HG03135 (cell line): ENCODE measurements at regions not wholly inside any gene's neighbourhood (a gene's known extent, or its start where the extent isn't known, plus 50 kb on each side); places are given as distances from the start of the nearest gene placed in this dataset.

ENCODE experiments used
- ATAC-seq: cut with Tn5 transposase; IDR thresholded peaks from one replicate; pipeline ENCODE4 v1.9.1; 2021; ENCODE audit warnings: mild to moderate bottlenecking, moderate library complexity; ENCODE audit not compliant: unreplicated experiment

- no peak for ATAC-seq
Observed at GRCh38 chr15:95869920-95870319, 460.6 kb upstream of the NR2F2 start.

GRCh38 chr15:95872366-95872771 is 458.1 kb upstream of the NR2F2 start:
- ATAC-seq = no peak

DNA sequence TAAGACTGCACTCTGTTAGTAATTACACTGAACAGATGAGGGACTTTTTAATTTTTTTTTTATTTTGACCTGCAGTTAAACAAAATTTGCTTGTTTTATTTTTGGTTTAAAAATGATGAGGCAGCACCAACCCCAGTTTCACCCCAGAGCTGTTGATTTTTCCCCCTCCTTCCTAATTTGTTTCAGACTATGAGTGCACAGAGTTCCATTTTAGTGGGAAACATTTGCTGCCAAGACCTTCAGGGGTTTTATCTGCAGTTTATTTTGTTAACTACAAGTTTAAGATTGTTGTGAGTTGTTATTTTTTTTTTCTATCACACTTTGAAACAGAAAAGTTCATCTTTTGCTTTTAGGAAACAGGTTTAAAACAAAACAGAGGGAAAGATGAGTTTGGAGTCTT is 455.9 kb upstream of the NR2F2 start:
- no peak for ATAC-seq

DNA sequence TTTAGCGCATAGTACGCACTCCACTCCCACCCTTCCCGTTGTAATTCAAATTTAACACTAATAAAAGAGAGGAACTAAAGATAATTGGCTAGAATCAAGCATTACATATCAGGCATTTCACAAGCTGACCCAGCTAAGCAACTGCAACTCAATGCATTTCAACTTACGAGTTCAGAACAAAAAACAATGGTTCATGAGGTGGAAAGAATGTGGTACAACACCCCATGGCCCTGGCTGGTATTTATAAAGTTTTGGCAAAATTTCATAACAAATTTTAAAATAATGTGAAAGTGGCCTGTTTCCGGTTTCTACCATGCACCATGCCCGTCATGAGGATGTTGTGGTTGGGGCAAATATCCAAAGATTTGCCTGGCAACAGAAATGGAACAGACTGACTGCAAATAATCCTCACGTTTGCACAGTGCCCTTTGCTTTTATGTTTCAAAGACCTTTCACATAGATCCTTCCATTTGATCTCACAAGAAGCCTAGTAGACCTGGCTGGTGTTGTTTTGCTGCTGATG is 455.3 kb upstream of the NR2F2 start:
- no peak for ATAC-seq

DNA sequence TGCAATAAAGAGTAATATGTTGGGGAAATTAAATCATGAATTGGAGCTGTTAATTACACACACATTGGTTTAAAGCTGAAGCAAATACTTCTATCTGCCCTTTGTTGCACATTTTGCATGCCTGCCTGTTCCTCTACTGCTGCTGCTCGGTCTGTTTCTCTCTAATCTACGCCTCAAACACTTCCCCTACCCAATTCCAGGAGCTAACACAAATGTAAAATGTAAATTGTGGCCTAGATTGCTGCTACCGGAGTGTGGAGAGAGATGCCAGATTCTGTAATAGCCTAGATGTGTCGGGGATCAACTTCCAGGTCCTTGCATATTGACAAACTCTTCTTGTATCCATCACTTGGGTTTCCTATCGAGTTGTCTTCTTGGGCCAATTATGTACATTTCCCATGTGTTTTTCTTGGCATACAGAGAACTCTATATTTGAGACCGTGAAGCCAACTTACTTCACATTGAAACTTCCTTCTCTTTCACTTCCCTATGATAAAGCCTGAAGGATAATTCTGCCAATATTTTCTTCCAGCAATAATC is 450.4 kb upstream of the NR2F2 start:
- no peak for ATAC-seq

- ATAC-seq = no peak
Observed at GRCh38 chr15:95880630-95881029, 449.9 kb upstream of the NR2F2 start.

DNA sequence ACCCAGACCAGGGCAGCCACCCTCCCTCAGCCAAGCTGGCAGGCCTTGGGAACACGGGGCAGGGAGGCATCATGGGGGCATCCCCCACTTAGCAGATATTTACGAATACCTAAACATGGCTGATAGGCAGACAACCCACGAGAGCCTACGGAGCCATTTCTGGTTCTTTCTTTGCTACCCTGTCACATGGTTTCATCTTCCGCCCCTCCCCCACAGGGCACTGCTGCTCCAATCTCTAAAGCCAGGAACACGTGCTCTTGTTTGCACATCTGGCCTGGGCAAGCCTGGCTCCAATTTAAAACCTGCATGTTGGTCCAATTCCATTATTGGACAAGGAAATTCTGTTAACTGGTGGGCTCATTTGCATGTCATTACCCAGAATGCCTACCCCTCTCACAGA is 447.4 kb upstream of the NR2F2 start:
- ATAC-seq = no peak

DNA sequence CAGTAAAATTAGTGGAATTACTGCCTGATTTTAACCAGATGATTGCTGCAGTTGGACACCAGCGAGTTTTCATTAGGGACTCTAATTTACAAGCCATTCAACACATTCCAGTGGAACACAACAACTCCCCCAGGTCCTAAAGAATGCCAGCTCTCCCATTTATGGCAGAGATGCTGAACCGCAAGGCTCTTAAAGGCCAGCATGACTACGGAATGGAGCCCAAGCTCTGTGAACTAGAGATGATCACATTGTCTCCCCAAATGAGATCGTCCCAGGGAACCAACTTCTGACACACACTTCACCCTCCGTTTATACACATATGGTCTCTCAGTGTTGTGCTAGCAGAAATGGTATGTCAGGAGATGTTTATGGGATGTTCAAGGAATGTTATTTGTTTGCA is 446.2 kb upstream of the NR2F2 start:
- no peak for ATAC-seq

GRCh38 chr15:95887666-95888390 is 442.7 kb upstream of the NR2F2 start:
- ATAC-seq = no peak

DNA sequence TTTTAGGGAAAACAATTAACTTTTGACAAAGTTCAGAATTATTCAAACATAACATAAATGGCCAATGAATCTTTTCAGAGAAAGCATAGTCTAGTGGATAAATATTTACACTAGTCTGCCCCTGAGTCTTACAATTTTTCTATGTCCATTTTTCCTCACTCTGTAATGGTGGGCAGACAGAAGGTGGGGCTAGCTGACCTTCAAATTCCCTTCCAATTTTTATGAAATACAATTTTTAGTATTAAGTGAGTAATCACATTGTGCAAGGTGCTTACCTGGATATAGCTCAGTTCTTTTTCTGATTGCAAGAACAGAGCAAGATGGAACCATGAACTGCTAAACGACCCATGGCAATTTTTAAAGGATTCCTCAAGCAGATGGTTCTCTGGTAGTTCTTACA is 441.7 kb upstream of the NR2F2 start:
- ATAC-seq = no peak

DNA sequence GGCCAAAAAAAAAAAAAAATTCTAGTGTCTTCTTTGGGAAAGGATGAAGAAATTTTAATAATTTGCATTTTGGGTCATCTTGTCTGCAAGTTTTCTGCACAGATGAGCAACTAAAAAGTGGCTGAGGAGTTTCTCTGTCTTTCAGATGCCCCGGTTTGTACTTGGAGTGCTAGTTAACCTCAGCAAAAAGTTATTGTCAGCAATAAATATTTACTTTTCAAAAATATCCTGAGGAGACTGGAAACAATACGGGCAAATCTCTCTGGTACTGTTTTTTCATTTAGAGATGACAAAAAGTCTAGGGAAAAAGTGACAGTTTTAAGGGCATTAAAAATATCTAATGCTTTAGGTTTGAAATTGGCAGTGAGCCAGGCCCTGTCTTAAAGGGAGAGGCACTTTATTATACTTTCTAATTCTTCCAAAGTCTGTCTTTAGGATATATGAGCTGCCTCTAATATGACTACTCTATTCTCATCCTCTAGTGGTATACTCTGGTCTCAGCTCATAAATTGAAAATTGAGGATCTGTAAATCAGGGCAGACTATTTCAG is 436.0 kb upstream of the NR2F2 start:
- ATAC-seq = no peak

GRCh38 chr15:95895508-95895907 is 435.0 kb upstream of the NR2F2 start:
- no peak for ATAC-seq

GRCh38 chr15:95897651-95898050 is 432.8 kb upstream of the NR2F2 start:
- no peak for ATAC-seq

GRCh38 chr15:95898761-95899160 is 431.7 kb upstream of the NR2F2 start:
- no peak for ATAC-seq

DNA sequence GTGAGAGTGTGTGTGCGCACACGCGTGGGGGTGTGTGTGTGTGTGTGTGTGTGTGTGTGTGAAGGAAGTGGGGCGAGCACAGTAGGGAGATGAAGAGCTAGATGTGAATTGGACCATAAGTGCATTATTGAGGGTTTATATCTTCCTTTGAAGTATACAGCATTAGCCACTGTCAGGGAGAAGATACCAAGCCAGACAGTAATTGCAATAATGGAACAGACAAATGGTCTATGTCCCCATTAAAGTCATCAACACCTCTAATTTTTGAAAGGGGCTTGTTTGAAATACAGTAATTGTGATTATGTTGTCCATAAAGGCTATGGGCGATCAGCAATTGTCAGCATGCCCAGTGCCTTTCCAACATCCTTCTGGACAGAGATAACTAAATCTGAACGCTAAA is 429.2 kb upstream of the NR2F2 start:
- ATAC-seq = no peak

GRCh38 chr15:95902606-95903005 is 427.9 kb upstream of the NR2F2 start:
- no peak for ATAC-seq

DNA sequence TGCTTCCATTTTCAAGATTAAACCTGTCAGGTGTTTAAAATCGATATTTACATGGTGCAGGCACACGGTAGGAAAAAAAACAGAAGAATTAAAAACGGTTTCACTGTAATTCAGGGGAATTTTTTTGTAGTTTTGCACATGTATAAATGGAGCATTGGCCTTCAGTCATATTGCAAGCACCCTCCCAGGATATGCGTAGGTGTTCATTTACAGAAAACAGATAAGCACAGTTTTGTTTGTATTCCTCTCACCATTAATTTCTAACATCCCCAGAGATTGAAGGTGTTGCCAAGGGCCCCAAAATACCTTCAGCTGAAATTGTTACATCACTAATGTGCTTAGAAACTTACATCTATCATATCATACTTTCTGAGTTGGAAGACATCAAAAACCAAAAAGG is 427.1 kb upstream of the NR2F2 start:
- no peak for ATAC-seq

GRCh38 chr15:95910643-95911212 is 419.8 kb upstream of the NR2F2 start:
- ATAC-seq = no peak

- ATAC-seq = no peak
Observed at GRCh38 chr15:95911570-95912279, 418.8 kb upstream of the NR2F2 start.

DNA sequence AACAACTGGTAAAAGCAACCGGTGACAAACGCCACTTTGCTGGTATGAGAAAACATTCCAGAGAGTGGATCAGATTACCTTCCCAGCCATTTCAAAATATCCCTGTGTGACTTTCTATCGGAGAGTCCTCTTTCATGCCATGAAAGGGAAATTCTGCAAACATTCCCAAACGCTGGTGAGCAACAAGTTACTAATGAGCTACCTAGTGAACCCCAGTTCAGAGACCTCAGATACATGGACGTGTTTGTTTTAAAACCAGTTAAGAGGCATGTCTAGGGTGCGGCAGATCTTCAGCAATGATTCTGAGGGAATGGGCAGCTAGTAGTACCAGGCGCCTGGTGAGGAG is 418.2 kb upstream of the NR2F2 start:
- no peak for ATAC-seq

DNA sequence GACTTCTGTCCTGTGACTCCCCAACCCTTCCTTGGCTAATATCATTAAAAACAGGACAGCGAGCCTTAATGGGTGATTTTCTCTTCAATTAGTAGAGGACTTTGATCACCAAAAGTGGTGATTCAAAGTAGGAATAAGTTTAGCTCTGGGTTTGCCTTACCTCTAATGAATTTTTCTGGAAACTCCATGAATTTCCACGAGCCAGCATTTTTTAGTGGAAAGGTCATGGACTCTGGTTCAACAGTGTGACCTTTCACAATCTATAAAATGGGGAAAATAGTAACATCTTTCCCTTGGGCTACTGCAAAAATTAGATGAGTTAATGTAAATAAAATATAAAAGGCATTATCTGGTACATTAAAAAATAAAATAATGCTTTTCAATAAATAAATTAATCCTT is 417.8 kb upstream of the NR2F2 start:
- no peak for ATAC-seq

- no peak for ATAC-seq
Observed at GRCh38 chr15:95916568-95916967, 413.9 kb upstream of the NR2F2 start.
